CD4-positive, alpha-beta T cell (primary cell): ENCODE measurements at regions not wholly inside any gene's neighbourhood (a gene's known extent, or its start where the extent isn't known, plus 50 kb on each side); places are given as distances from the start of the nearest gene placed in this dataset.
A peak's percentile ranks its signal among the peaks of the same experiment; 100 is the strongest.

Experiments
- ATAC-seq: fragments of 200-7000 bp; cut with Tn5 transposase; one replicate; pipeline ENCODE4 v1.10.0; 2022; ENCODE audit warnings: mild to moderate bottlenecking; ENCODE audit not compliant: poor library complexity
- CTCF ChIA-PET: fragments of 350-600 bp; sonication (Branson Sonifier 250); formaldehyde crosslinking; loops from one replicate; lab custom pipeline; 2021; ENCODE audit warnings: antibody characterized with exemption, inconsistent platforms; lab: Charles Lee
- POLR2A ChIA-PET: fragments of 350-600 bp; sonication (Branson Sonifier 250); formaldehyde crosslinking; loops from one replicate; lab custom pipeline; 2021; ENCODE audit warnings: antibody characterized with exemption, inconsistent platforms; lab: Charles Lee
- DNase-seq, 14 experiments: peaks; one replicate each; pipeline ENCODE4 v3.0.0-alpha.2; 2013 to 2020; ENCODE audit warnings: mixed read lengths in 2 of 14
- H3K27ac ChIP-seq, 2 donors: one replicate each; pipeline versions ENCODE4 v1.5.1 to v1.7.0; 2013; ENCODE audit warnings: low read length in 2 of 2, low read depth in 1 of 2, mild to moderate bottlenecking in 1 of 2
- H3K27me3 ChIP-seq, 2 experiments: 1 replicate in 1 of 2; 2 replicates in 1 of 2; pipeline versions ENCODE4 v1.6.1 to v1.7.0; 2013; ENCODE audit warnings: low read length in 2 of 2, control low read depth in 1 of 2, mild to moderate bottlenecking in 1 of 2, moderate library complexity in 1 of 2; ENCODE audit not compliant: insufficient read depth in 2 of 2, control insufficient read depth in 1 of 2
- H3K36me3 ChIP-seq: one replicate; pipeline ENCODE4 v1.6.1; 2013; ENCODE audit warnings: low read length, control low read depth; ENCODE audit not compliant: insufficient read depth
- H3K4me1 ChIP-seq: one replicate; pipeline ENCODE4 v1.6.1; 2013; ENCODE audit warnings: low read length, control low read depth; ENCODE audit not compliant: insufficient read depth
- H3K4me3 ChIP-seq: one replicate; pipeline ENCODE4 v1.5.1; 2013; ENCODE audit warnings: mild to moderate bottlenecking, low read length, moderate library complexity
- H3K9me3 ChIP-seq, 2 experiments: 1 replicate in 1 of 2; 2 replicates in 1 of 2; pipeline versions ENCODE4 v1.6.1 to v1.7.0; 2013; ENCODE audit warnings: low read length in 2 of 2, mild to moderate bottlenecking in 2 of 2, control low read depth in 1 of 2, moderate library complexity in 1 of 2; ENCODE audit not compliant: control insufficient read depth in 1 of 2, insufficient read depth in 1 of 2
- H3K27ac Mint-ChIP-seq: one replicate; pipeline ENCODE4 v1.8.0; 2020; ENCODE audit warnings: mixed read lengths
- H3K27me3 Mint-ChIP-seq: one replicate; pipeline ENCODE4 v1.8.0; 2021; ENCODE audit warnings: mixed read lengths
- H3K36me3 Mint-ChIP-seq: one replicate; pipeline ENCODE4 v1.8.0; 2021; ENCODE audit warnings: low read depth, mixed read lengths
- H3K4me1 Mint-ChIP-seq: one replicate; pipeline ENCODE4 v1.8.0; 2021; ENCODE audit warnings: low read depth, mixed read lengths
- H3K4me3 Mint-ChIP-seq: one replicate; pipeline ENCODE4 v1.8.0; 2020; ENCODE audit warnings: mild to moderate bottlenecking, mixed read lengths
- H3K9me3 Mint-ChIP-seq: one replicate; pipeline ENCODE4 v1.8.0; 2020; ENCODE audit warnings: mixed read lengths
- CTCF ChIP-seq: fragments of 200-600 bp; IDR thresholded peaks from one replicate; pipeline ENCODE4 v1.8.0; 2022; ENCODE audit warnings: antibody characterized with exemption, mild to moderate bottlenecking
- intact Hi-C, 2 experiments: fragments of 100-400 bp; cut with DNase I in 1 of 2; cut with micrococcal nuclease in 1 of 2; formaldehyde crosslinking; loops; one replicate each; pipeline versions ENCODE4 v1.15.1 to v1.9.0; 2023 to 2025; cut with DNase I, micrococcal nuclease

GRCh38 chr6:15194453-15194852 lies 51.4 kb upstream of the JARID2 start:
- Histone ChIP-seq H3K27ac (no peak overlapping the region), H3K4me1 (no peaks in the 10 kb centered on the region), H3K9me3 (no peaks in the 10 kb centered on the region), H3K4me3 (no peak overlapping the region), H3K27me3 (no peaks in the 10 kb centered on the region), H3K36me3 (no peaks in the 10 kb centered on the region)
- ChIA-PET CTCF (no interaction called here), POLR2A (no interaction called here)
- Mint-ChIP-seq H3K4me1 (no peaks in the 10 kb centered on the region), H3K4me3 (no peak overlapping the region), H3K36me3 (no peaks in the 10 kb centered on the region), H3K9me3 (no peaks in the 10 kb centered on the region), H3K27me3 (no peaks in the 10 kb centered on the region), H3K27ac (no peak overlapping the region)
- DNase-seq, result peak in 1 of 14 experiments; percentile 13
- intact Hi-C loops, result no loop called here
- no peak for ATAC-seq
- no peak for TF ChIP-seq CTCF
